ENCODE measurements at regions not wholly inside any gene's neighbourhood (a gene's known extent, or its start where the extent isn't known, plus 50 kb on each side); places are given as distances from the start of the nearest gene placed in this dataset.
A peak's percentile ranks its signal among the peaks of the same experiment; 100 is the strongest.

GRCh38 chr1:55503663-55504305, 288.6 kb upstream of the USP24 start:
- no peak overlapping the region for H3K4me3 ChIP-seq (ENCODE audit: low read depth, low read length)
- DNase-seq (ENCODE audit: low read depth) = peak; percentile 79
- no peak for TF ChIP-seq CTCF (IDR thresholded peaks at IDR 0.05; ENCODE audit: insufficient read depth, low read length)

GRCh38 chr1:55500601-55501000, 285.4 kb upstream of the USP24 start:
- H3K4me3 ChIP-seq (ENCODE audit: low read depth, low read length) = no peak overlapping the region
- DNase-seq (ENCODE audit: low read depth) = peak; percentile 40
- TF ChIP-seq CTCF (IDR thresholded peaks at IDR 0.05; ENCODE audit: insufficient read depth, low read length) = no peak

GRCh38 chr1:55490547-55490946, 275.4 kb upstream of the USP24 start:
- peak; percentile 33 for DNase-seq (ENCODE audit: low read depth)
- no peak overlapping the region for H3K4me3 ChIP-seq (ENCODE audit: low read depth, low read length)
- no peak for TF ChIP-seq CTCF (IDR thresholded peaks at IDR 0.05; ENCODE audit: insufficient read depth, low read length)

- no peak overlapping the region for H3K4me3 ChIP-seq (ENCODE audit: low read depth, low read length)
- DNase-seq (ENCODE audit: low read depth) = no peak
Measured at GRCh38 chr1:55484173-55484572, 269.0 kb upstream of the USP24 start.

GRCh38 chr1:55483523-55483922, 268.4 kb upstream of the USP24 start:
- peak; percentile 1 for TF ChIP-seq CTCF (IDR thresholded peaks at IDR 0.05; ENCODE audit: insufficient read depth, low read length)
- H3K4me3 ChIP-seq (ENCODE audit: low read depth, low read length) = no peak overlapping the region
- DNase-seq (ENCODE audit: low read depth) = no peak

More at GRCh38 chr1:55484173-55484572, 269.0 kb upstream of the USP24 start:
- no peak for TF ChIP-seq CTCF (IDR thresholded peaks at IDR 0.05; ENCODE audit: insufficient read depth, low read length)

- no peak overlapping the region for H3K4me3 ChIP-seq (ENCODE audit: low read depth, low read length)
- DNase-seq (ENCODE audit: low read depth) = no peak
- TF ChIP-seq CTCF (IDR thresholded peaks at IDR 0.05; ENCODE audit: insufficient read depth, low read length) = no peak
Measured at GRCh38 chr1:55481634-55482033, 266.5 kb upstream of the USP24 start.
